ENCODE measurements at regions not wholly inside any gene's neighbourhood (a gene's known extent, or its start where the extent isn't known, plus 50 kb on each side); places are given as distances from the start of the nearest gene placed in this dataset.

- TF ChIP-seq CTCF (IDR thresholded peaks at IDR 0.05) (no peak), POLR2A (IDR thresholded peaks at IDR 0.05) (no peak)
Observed at GRCh38 chr2:163370169-163370886, 365.5 kb downstream of the FIGN start.

Data from body of pancreas (tissue), 4 donors.